T-cell (primary cell): ENCODE measurements at regions not wholly inside any gene's neighbourhood (a gene's known extent, or its start where the extent isn't known, plus 50 kb on each side); places are given as distances from the start of the nearest gene placed in this dataset.

Experiments
- ATAC-seq, 4 experiments: fragments of 200-7000 bp in 3 of 4; fragments of 150-1000 bp in 1 of 4; cut with Tn5 transposase; replicated peaks in 1 of 4; 1 replicate in 3 of 4; 2 replicates in 1 of 4; pipeline ENCODE4 v1.10.0; 2021; ENCODE audit warnings: moderate library complexity in 3 of 4, mild to moderate bottlenecking in 2 of 4, moderate number of reproducible peaks in 1 of 4
- CTCF ChIA-PET, 2 donors: fragments of 300-600 bp; sonication (Branson Sonifier 250); formaldehyde crosslinking; loops; one replicate each; lab custom pipeline; 2022; ENCODE audit warnings: antibody characterized with exemption in 2 of 2; lab: Charles Lee
- POLR2A ChIA-PET, 2 donors: fragments of 300-600 bp; sonication (Branson Sonifier 250); formaldehyde crosslinking; loops; one replicate each; lab custom pipeline; 2022; ENCODE audit warnings: antibody characterized with exemption in 2 of 2; lab: Charles Lee
- DNase-seq, 35 experiments: peaks; one replicate each; pipeline versions ENCODE4 v3.0.0 to v3.0.0-alpha.2; 2013 to 2023
- H3K27ac ChIP-seq: one replicate; pipeline ENCODE4 v1.5.1; 2013; ENCODE audit warnings: low read length
- H3K27me3 ChIP-seq, 2 experiments: replicated peaks in 1 of 2; 1 replicate in 1 of 2; 2 replicates in 1 of 2; pipeline versions ENCODE4 v1.6.1 to v1.7.0; 2013; ENCODE audit warnings: low read length in 1 of 2, mixed read lengths in 1 of 2; ENCODE audit not compliant: control insufficient read depth in 2 of 2, insufficient read depth in 2 of 2; ENCODE audit errors: extremely low read depth in 1 of 2
- H3K36me3 ChIP-seq, 2 donors: 1 replicate in 1 of 2; 2 replicates in 1 of 2; pipeline versions ENCODE4 v1.6.1 to v1.7.0; 2013; ENCODE audit warnings: low read length in 1 of 2; ENCODE audit not compliant: control insufficient read depth in 2 of 2, insufficient read depth in 1 of 2; ENCODE audit errors: extremely low read depth in 1 of 2
- H3K4me1 ChIP-seq, 2 experiments: 1 replicate in 1 of 2; 2 replicates in 1 of 2; pipeline versions ENCODE4 v1.6.1 to v1.7.0; 2013; ENCODE audit warnings: low read length in 2 of 2, mixed read lengths in 1 of 2; ENCODE audit not compliant: insufficient read depth in 2 of 2, control insufficient read depth in 1 of 2; ENCODE audit errors: extremely low read depth in 1 of 2
- H3K4me3 ChIP-seq, 2 donors: 1 replicate in 1 of 2; 2 replicates in 1 of 2; pipeline versions ENCODE4 v1.5.1 to v1.7.0; 2013; ENCODE audit warnings: mild to moderate bottlenecking in 2 of 2, low read length in 1 of 2, moderate library complexity in 1 of 2; ENCODE audit not compliant: control insufficient read depth in 1 of 2; ENCODE audit errors: extremely low read depth in 1 of 2
- H3K9me3 ChIP-seq: 2 replicates; pipeline ENCODE4 v1.7.0; 2013
- H3K27ac Mint-ChIP-seq, 2 donors: one replicate each; pipeline ENCODE4 v1.8.0; 2020 to 2021; ENCODE audit warnings: mild to moderate bottlenecking in 2 of 2, mixed read lengths in 2 of 2
- H3K27me3 Mint-ChIP-seq, 2 donors: one replicate each; pipeline ENCODE4 v1.8.0; 2021 to 2022; ENCODE audit warnings: mixed read lengths in 2 of 2
- H3K36me3 Mint-ChIP-seq: one replicate; pipeline ENCODE4 v1.8.0; 2021; ENCODE audit warnings: mixed read lengths
- H3K4me1 Mint-ChIP-seq, 3 donors: one replicate each; pipeline ENCODE4 v1.8.0; 2020 to 2022; ENCODE audit warnings: mixed read lengths in 3 of 3, mild to moderate bottlenecking in 1 of 3
- H3K4me3 Mint-ChIP-seq, 3 donors: one replicate each; pipeline ENCODE4 v1.8.0; 2020 to 2022; ENCODE audit warnings: mild to moderate bottlenecking in 3 of 3, mixed read lengths in 3 of 3, moderate library complexity in 3 of 3
- H3K9me3 Mint-ChIP-seq, 3 donors: one replicate each; pipeline ENCODE4 v1.8.0; 2020 to 2022; ENCODE audit warnings: mixed read lengths in 3 of 3
- WGBS: methylation state at CpG from one replicate; pipeline ENCODE4 v1.1.5; 2013; ENCODE audit warnings: missing lambda C conversion rate; ENCODE audit not compliant: insufficient coverage; 5-methylcytosine and 5-hydroxymethylcytosine counted together

GRCh38 chr7:50212666-50213621, 91.6 kb upstream of the IKZF1 start:
- Mint-ChIP-seq H3K27ac (peak overlapping the region; percentile 74 to 91), H3K9me3 (no peaks in the 10 kb centered on the region), H3K36me3 (no peaks in the 10 kb centered on the region), H3K4me1 (peaks cover 90 to 98% (median 96%) of the 10 kb centered on the region in 3 donors), H3K27me3 (no peaks in the 10 kb centered on the region), H3K4me3 (peak overlapping the region in 2 of 3 donors; percentile 2 to 68)
- DNase-seq (peak in 6 of 35 experiments; percentile 14 to 46 (median 37)), ATAC-seq (peak; percentile 54 to 65 (median 64))
- Histone ChIP-seq H3K27me3 (no peaks in the 10 kb centered on the region), H3K4me3 (no peak overlapping the region), H3K36me3 (no peaks in the 10 kb centered on the region), H3K27ac (no peak overlapping the region), H3K4me1 (peaks cover 66 to 84% of the 10 kb centered on the region in 2 experiments), H3K9me3 (no peaks in the 10 kb centered on the region)
- ChIA-PET CTCF (interaction anchor here (0.6 to 1.1 kb wide), 3 partner anchors 69 to 146 kb away, joined by 3 to 6 read pairs (median 4); no protein-coding TSS in a partner anchor), POLR2A (no interaction called here)
- 51% methylated on average over 13 of the region's 15 CpGs for WGBS

GRCh38 chr7:50212016-50212325, 92.5 kb upstream of the IKZF1 start:
- Histone ChIP-seq H3K9me3 (no peaks in the 10 kb centered on the region), H3K36me3 (no peaks in the 10 kb centered on the region), H3K27me3 (no peaks in the 10 kb centered on the region), H3K27ac (no peak overlapping the region), H3K4me3 (no peak overlapping the region), H3K4me1 (peaks cover 67 to 89% of the 10 kb centered on the region in 2 experiments)
- POLR2A ChIA-PET = interaction anchor here in 1 of 2 donors (0.6 kb wide), 1 partner anchor 16 kb away, joined by 3 read pairs; no protein-coding TSS in a partner anchor
- Mint-ChIP-seq H3K27me3 (no peaks in the 10 kb centered on the region), H3K36me3 (no peaks in the 10 kb centered on the region), H3K9me3 (no peaks in the 10 kb centered on the region), H3K4me1 (peaks cover 91 to 98% (median 96%) of the 10 kb centered on the region in 3 donors), H3K4me3 (peak overlapping the region in 1 of 3 donors; percentile 73), H3K27ac (peak overlapping the region; percentile 87 to 93)
- DNase-seq (no peak), ATAC-seq (no peak)
- WGBS = 98% methylated on average over 10 of the region's 10 CpGs
- CTCF ChIA-PET = interaction anchor here in 1 of 2 donors (0.5 kb wide), 1 partner anchor 73 kb away, joined by 3 read pairs; no protein-coding TSS in a partner anchor

- ATAC-seq = no peak
- H3K4me1 ChIP-seq = peaks cover 72 to 89% of the 10 kb centered on the region in 2 experiments
- POLR2A ChIA-PET = interaction anchor here in 1 of 2 donors (0.6 kb wide), 1 partner anchor 16 kb away, joined by 3 read pairs; no protein-coding TSS in a partner anchor
- CTCF ChIA-PET = interaction anchor here (0.6 to 1.2 kb wide), 4 partner anchors 16 to 251 kb away, joined by 3 read pairs; no protein-coding TSS in a partner anchor
- H3K27me3 ChIP-seq = no peaks in the 10 kb centered on the region
- Mint-ChIP-seq H3K9me3 (no peaks in the 10 kb centered on the region), H3K27me3 (no peaks in the 10 kb centered on the region), H3K4me1 (peaks cover 96 to 99% (median 99%) of the 10 kb centered on the region in 3 donors), H3K4me3 (peak overlapping the region in 2 of 3 donors; percentile 3 to 73), H3K27ac (peak overlapping the region; percentile 87 to 93), H3K36me3 (no peaks in the 10 kb centered on the region)
- no peak overlapping the region for H3K4me3 ChIP-seq
- 92% methylated on average over 9 of the region's 9 CpGs for WGBS
- H3K9me3 ChIP-seq = no peaks in the 10 kb centered on the region
- no peak overlapping the region for H3K27ac ChIP-seq
- no peaks in the 10 kb centered on the region for H3K36me3 ChIP-seq
- no peak for DNase-seq
Measured at GRCh38 chr7:50211130-50212015, 93.1 kb upstream of the IKZF1 start.

- Histone ChIP-seq H3K4me3 (no peak overlapping the region), H3K27me3 (no peaks in the 10 kb centered on the region), H3K4me1 (peaks cover 71 to 89% of the 10 kb centered on the region in 2 experiments), H3K36me3 (no peaks in the 10 kb centered on the region), H3K27ac (no peak overlapping the region), H3K9me3 (no peaks in the 10 kb centered on the region)
- Mint-ChIP-seq H3K9me3 (no peaks in the 10 kb centered on the region), H3K36me3 (no peaks in the 10 kb centered on the region), H3K27ac (peak overlapping the region; percentile 87 to 93), H3K27me3 (no peaks in the 10 kb centered on the region), H3K4me1 (peaks cover 96 to 99% (median 99%) of the 10 kb centered on the region in 3 donors), H3K4me3 (peak overlapping the region in 1 of 3 donors; percentile 73)
- ChIA-PET POLR2A (no interaction called here), CTCF (interaction anchor here (1.0 to 1.3 kb wide), 4 partner anchors 17 to 158 kb away, joined by 3 read pairs; no protein-coding TSS in a partner anchor)
- ATAC-seq = no peak
- no peak for DNase-seq
- WGBS = 63% methylated on average over 4 of the region's 6 CpGs
Measured at GRCh38 chr7:50210706-50211115, 93.8 kb upstream of the IKZF1 start.

GRCh38 chr7:50209461-50210135, 94.9 kb upstream of the IKZF1 start:
- Mint-ChIP-seq H3K4me3 (peak overlapping the region in 1 of 3 donors; percentile 17), H3K9me3 (no peaks in the 10 kb centered on the region), H3K36me3 (no peaks in the 10 kb centered on the region), H3K27ac (peak overlapping the region; percentile 87 to 93), H3K27me3 (no peaks in the 10 kb centered on the region), H3K4me1 (peaks cover 96 to 99% (median 99%) of the 10 kb centered on the region in 3 donors)
- ChIA-PET POLR2A (no interaction called here), CTCF (interaction anchor here in 1 of 2 donors (1.3 kb wide), 1 partner anchor 158 kb away, joined by 3 read pairs; no protein-coding TSS in a partner anchor)
- DNase-seq (peak in 1 of 35 experiments; percentile 28), ATAC-seq (no peak)
- no CpG with 5 or more reads among the region's 5 CpGs for WGBS
- no peaks in the 10 kb centered on the region for H3K27me3 ChIP-seq
- no peaks in the 10 kb centered on the region for H3K9me3 ChIP-seq
- H3K36me3 ChIP-seq = no peaks in the 10 kb centered on the region
- peak overlapping the region; percentile 39 for H3K27ac ChIP-seq
- H3K4me3 ChIP-seq = no peak overlapping the region
- peaks cover 76 to 90% of the 10 kb centered on the region in 2 experiments for H3K4me1 ChIP-seq
